OCI-LY7 (cell line): ENCODE measurements at regions not wholly inside any gene's neighbourhood (a gene's known extent, or its start where the extent isn't known, plus 50 kb on each side); places are given as distances from the start of the nearest gene placed in this dataset.

ENCODE experiments used
- BruUV-seq: library from RNA; stranded (reverse); fragments of 400-500 nt; replicated peaks from 2 replicates; lab custom pipeline; 2021; lab: Mats Ljungman, UMichigan
- CTCF ChIA-PET: fragments of 300-600 bp; sonication (Branson Sonifier 250); formaldehyde crosslinking; loops from one replicate; lab custom pipeline; 2022; ENCODE audit warnings: antibody characterized with exemption; ENCODE audit not compliant: unreplicated experiment; lab: Charles Lee
- POLR2A ChIA-PET: fragments of 300-600 bp; sonication (Branson Sonifier 250); formaldehyde crosslinking; loops from one replicate; lab custom pipeline; 2022; ENCODE audit warnings: antibody characterized with exemption; lab: Charles Lee
- DNase-seq: peaks from one replicate; pipeline ENCODE4 v3.0.0-alpha.2; 2015; ENCODE audit warnings: low spot score
- H2AFZ ChIP-seq: fragments of 200-600 bp; sonication (generic), shearing (Covaris generic); 2 replicates; pipeline ENCODE4 v1.6.1; 2014; ENCODE audit warnings: mild to moderate bottlenecking, antibody characterized with exemption, low read length, moderate library complexity
- H3K27ac ChIP-seq: fragments of 200-600 bp; sonication (generic); 2 replicates; pipeline ENCODE4 v1.5.1; 2014; ENCODE audit warnings: mixed run types, low read depth, mild to moderate bottlenecking, moderate library complexity, low read length, inconsistent platforms; ENCODE audit not compliant: poor library complexity, severe bottlenecking
- H3K36me3 ChIP-seq: fragments of 200-600 bp; sonication (generic); 2 replicates; pipeline ENCODE4 v1.6.1; 2014; ENCODE audit warnings: mild to moderate bottlenecking, antibody characterized with exemption, low read length, moderate library complexity, mixed read lengths; ENCODE audit not compliant: insufficient read depth
- H3K4me1 ChIP-seq: fragments of 200-600 bp; sonication (generic); 2 replicates; pipeline ENCODE4 v1.5.1; 2014; ENCODE audit warnings: mild to moderate bottlenecking, low read length; ENCODE audit not compliant: insufficient read depth, poor library complexity, severe bottlenecking
- H3K4me2 ChIP-seq: fragments of 200-600 bp; sonication (generic); 2 replicates; pipeline ENCODE4 v1.6.1; 2014; ENCODE audit warnings: mild to moderate bottlenecking, low read length
- H3K4me3 ChIP-seq: fragments of 200-600 bp; sonication (generic); 2 replicates; pipeline ENCODE4 v1.5.1; 2014; ENCODE audit warnings: mild to moderate bottlenecking, low read depth, low read length; ENCODE audit not compliant: poor library complexity, severe bottlenecking
- H3K79me2 ChIP-seq: fragments of 200-600 bp; sonication (generic); 2 replicates; pipeline ENCODE4 v1.6.1; 2016; ENCODE audit warnings: low read depth, mild to moderate bottlenecking, low read length, moderate library complexity, mixed read lengths; ENCODE audit not compliant: insufficient read depth
- H3K9me2 ChIP-seq: fragments of 200-600 bp; sonication (generic); 2 replicates; pipeline ENCODE4 v1.6.1; 2016; ENCODE audit warnings: mild to moderate bottlenecking, low read length, mixed read lengths; ENCODE audit not compliant: insufficient read depth
- H3K9me3 ChIP-seq: fragments of 200-600 bp; sonication (generic); 2 replicates; pipeline ENCODE4 v1.6.1; 2014; ENCODE audit warnings: mild to moderate bottlenecking, mixed run types, low read length, mixed read lengths
- H4K20me1 ChIP-seq: fragments of 200-600 bp; sonication (generic); 2 replicates; pipeline ENCODE4 v1.6.1; 2014; ENCODE audit warnings: mild to moderate bottlenecking, antibody characterized with exemption, low read length, moderate library complexity, mixed read lengths; ENCODE audit not compliant: insufficient read depth
- EZH2phosphoT487 ChIP-seq: fragments of 200-600 bp; sonication (generic); IDR thresholded peaks from 2 replicates; pipeline ENCODE4 v1.6.1; 2018; ENCODE audit warnings: low read depth, borderline replicate concordance, mild to moderate bottlenecking, mixed run types, antibody characterized with exemption, low read length, moderate library complexity, mixed read lengths
- intact Hi-C: fragments of 100-400 bp; cut with micrococcal nuclease; formaldehyde crosslinking; loops from one replicate; pipeline ENCODE4 v1.10.0; 2022; ENCODE audit not compliant: unreplicated experiment
- TF ChIP-seq, protein P1 (sequence below): fragments of 200-600 bp; sonication (generic); conservative IDR thresholded peaks from 2 replicates; pipeline ENCODE4 v1.5.1; 2014; ENCODE audit warnings: mild to moderate bottlenecking, antibody characterized with exemption, low read length, moderate library complexity, mixed read lengths

DNA sequence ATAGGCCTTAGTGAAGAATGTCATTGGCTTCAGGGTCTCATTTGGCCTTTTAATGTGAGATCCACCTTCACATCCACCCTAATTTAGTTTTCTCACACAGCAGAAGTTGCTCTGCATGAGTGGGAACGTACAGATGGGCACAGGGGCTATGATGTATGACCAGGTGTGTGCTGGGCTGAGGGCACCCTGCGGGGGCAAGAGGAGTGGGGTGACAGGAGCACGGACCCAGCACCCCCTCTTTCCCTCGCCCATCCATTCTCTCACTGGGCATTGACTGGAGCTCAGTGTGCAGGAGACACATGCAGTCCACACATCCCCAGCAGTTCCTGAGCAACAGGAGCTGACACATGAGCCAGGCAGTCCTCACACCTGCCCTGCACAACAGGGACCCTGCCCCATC lies 95.1 kb upstream of the PPP2R2D start:
- DNase-seq: no peak
- Histone ChIP-seq H3K36me3 (no peaks in the 10 kb centered on the region), H3K9me3 (no peaks in the 10 kb centered on the region), H3K4me3 (no peak overlapping the region), H2AFZ (no peak overlapping the region), H3K9me2 (no peaks in the 10 kb centered on the region), H3K4me2 (no peak overlapping the region), H3K79me2 (no peaks in the 10 kb centered on the region), H3K27ac (no peak overlapping the region), H3K4me1 (no peaks in the 10 kb centered on the region), H4K20me1 (no peaks in the 10 kb centered on the region)
- ChIA-PET POLR2A (no interaction called here), CTCF (no interaction called here)
- intact Hi-C loops: no loop called here
- no peak for TF ChIP-seq EZH2phosphoT487
- TF ChIP-seq, protein P1, sequence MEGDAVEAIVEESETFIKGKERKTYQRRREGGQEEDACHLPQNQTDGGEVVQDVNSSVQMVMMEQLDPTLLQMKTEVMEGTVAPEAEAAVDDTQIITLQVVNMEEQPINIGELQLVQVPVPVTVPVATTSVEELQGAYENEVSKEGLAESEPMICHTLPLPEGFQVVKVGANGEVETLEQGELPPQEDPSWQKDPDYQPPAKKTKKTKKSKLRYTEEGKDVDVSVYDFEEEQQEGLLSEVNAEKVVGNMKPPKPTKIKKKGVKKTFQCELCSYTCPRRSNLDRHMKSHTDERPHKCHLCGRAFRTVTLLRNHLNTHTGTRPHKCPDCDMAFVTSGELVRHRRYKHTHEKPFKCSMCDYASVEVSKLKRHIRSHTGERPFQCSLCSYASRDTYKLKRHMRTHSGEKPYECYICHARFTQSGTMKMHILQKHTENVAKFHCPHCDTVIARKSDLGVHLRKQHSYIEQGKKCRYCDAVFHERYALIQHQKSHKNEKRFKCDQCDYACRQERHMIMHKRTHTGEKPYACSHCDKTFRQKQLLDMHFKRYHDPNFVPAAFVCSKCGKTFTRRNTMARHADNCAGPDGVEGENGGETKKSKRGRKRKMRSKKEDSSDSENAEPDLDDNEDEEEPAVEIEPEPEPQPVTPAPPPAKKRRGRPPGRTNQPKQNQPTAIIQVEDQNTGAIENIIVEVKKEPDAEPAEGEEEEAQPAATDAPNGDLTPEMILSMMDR: no peak
- BruUV-seq: no TSS peak

- POLR2A ChIA-PET: no interaction called here
- H3K4me1 ChIP-seq: no peaks in the 10 kb centered on the region
- H3K4me3 ChIP-seq: no peak overlapping the region
- TF ChIP-seq, protein P1: no peak
- no peak for TF ChIP-seq EZH2phosphoT487
- H3K27ac ChIP-seq: no peak overlapping the region
- H4K20me1 ChIP-seq: no peaks in the 10 kb centered on the region
- CTCF ChIA-PET: no interaction called here
- no peak overlapping the region for H3K4me2 ChIP-seq
- no peak overlapping the region for H2AFZ ChIP-seq
- no peaks in the 10 kb centered on the region for H3K36me3 ChIP-seq
- no peaks in the 10 kb centered on the region for H3K79me2 ChIP-seq
- no peaks in the 10 kb centered on the region for H3K9me2 ChIP-seq
- no TSS peak for BruUV-seq
- H3K9me3 ChIP-seq: no peaks in the 10 kb centered on the region
- intact Hi-C loops: no loop called here
- no peak for DNase-seq
Measured at GRCh38 chr10:131806146-131806545, 94.7 kb upstream of the PPP2R2D start.

DNA sequence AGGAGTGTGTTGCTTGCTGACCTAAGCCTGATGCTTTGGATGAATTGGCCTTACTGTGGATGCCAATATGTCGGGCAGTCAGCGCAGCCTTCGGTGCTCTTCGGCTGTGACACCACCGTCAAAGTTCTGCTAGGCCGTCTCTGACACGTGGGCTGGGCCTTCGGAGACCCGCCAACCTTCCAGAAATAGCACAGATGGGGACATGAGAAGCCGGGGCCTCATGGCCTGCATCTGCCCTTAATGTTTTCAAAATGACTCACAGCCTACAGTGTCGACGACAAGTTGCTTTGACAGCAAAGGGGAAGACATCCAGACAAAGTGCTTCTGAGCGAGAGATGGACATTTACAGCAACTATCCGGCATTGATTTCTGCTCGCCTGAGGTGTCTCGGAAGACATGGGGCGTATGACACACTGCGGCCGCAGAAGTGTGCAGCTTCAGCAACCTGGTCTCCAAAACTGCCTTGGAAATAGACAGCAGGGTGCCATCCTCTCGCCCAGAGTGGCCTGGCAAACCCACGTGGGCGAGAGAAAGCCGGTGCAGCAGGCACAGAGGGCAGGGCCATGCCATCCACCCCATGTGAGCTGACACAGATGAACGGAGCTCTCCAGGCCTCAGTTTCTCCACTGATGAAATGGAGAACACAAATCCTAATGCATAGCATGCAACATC lies 94.0 kb upstream of the PPP2R2D start:
- POLR2A ChIA-PET: no interaction called here
- no peak for DNase-seq
- Histone ChIP-seq H3K27ac (no peak overlapping the region), H3K4me2 (no peak overlapping the region), H3K79me2 (no peaks in the 10 kb centered on the region), H2AFZ (no peak overlapping the region), H3K9me3 (no peaks in the 10 kb centered on the region), H3K9me2 (no peaks in the 10 kb centered on the region), H3K4me1 (no peaks in the 10 kb centered on the region), H3K36me3 (no peaks in the 10 kb centered on the region), H3K4me3 (no peak overlapping the region), H4K20me1 (no peaks in the 10 kb centered on the region)
- TF ChIP-seq, protein P1: no peak
- TF ChIP-seq EZH2phosphoT487: no peak
- intact Hi-C loops: no loop called here
- no TSS peak for BruUV-seq
- CTCF ChIA-PET: no interaction called here
